Stomach (tissue), 4 donors: ENCODE measurements at regions not wholly inside any gene's neighbourhood (a gene's known extent, or its start where the extent isn't known, plus 50 kb on each side); places are given as distances from the start of the nearest gene placed in this dataset.

Experiments used
- POLR2A ChIP-seq, 4 donors: fragments of 450-650 bp; IDR thresholded peaks; one replicate each; pipeline ENCODE4 v1.6.1; 2016; ENCODE audit warnings: antibody characterized with exemption in 4 of 4, control low read depth in 2 of 4, mild to moderate bottlenecking in 1 of 4, moderate library complexity in 1 of 4
- TF ChIP-seq, protein P1 (sequence below), 7 experiments: fragments of 450-650 bp in 4 of 7; fragments of 200-600 bp in 3 of 7; sonication (generic) in 3 of 7; IDR thresholded peaks; one replicate each; pipeline ENCODE4 v1.5.1; 2016 to 2019; ENCODE audit warnings: antibody characterized with exemption in 7 of 7, control low read depth in 2 of 7, mild to moderate bottlenecking in 1 of 7

DNA sequence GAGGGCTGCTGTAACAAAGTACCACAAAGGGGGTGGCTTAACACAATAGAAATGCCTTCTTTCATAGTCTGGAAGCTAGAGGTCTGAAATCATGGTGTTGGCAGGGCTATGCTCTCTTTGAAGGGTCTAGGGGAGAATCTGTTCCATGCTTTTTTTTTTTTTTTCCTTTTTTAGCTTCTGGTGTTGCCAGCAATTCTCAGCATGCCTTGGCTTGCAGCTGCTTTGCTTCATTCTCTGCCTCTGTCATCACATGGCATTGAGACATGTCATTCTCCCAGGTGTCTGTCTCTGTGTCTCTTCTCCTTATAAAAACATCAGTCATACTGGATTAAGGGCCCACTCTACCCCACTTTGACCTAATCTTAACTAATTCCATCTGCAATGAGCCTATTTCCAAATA is 78.6 kb upstream of the BOD1L1 start:
- TF ChIP-seq, protein P1, sequence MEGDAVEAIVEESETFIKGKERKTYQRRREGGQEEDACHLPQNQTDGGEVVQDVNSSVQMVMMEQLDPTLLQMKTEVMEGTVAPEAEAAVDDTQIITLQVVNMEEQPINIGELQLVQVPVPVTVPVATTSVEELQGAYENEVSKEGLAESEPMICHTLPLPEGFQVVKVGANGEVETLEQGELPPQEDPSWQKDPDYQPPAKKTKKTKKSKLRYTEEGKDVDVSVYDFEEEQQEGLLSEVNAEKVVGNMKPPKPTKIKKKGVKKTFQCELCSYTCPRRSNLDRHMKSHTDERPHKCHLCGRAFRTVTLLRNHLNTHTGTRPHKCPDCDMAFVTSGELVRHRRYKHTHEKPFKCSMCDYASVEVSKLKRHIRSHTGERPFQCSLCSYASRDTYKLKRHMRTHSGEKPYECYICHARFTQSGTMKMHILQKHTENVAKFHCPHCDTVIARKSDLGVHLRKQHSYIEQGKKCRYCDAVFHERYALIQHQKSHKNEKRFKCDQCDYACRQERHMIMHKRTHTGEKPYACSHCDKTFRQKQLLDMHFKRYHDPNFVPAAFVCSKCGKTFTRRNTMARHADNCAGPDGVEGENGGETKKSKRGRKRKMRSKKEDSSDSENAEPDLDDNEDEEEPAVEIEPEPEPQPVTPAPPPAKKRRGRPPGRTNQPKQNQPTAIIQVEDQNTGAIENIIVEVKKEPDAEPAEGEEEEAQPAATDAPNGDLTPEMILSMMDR (IDR thresholded peaks at IDR 0.05): no peak
- TF ChIP-seq POLR2A (IDR thresholded peaks at IDR 0.05): no peak
